Activated naive CD4-positive, alpha-beta T cell treated with anti-CD3 and anti-CD28 coated beads, Interleukin-2, amount 10 ng/mL, durations not matched to agents 7 days and 5 days (primary cell): ENCODE measurements at regions not wholly inside any gene's neighbourhood (a gene's known extent, or its start where the extent isn't known, plus 50 kb on each side); places are given as distances from the start of the nearest gene placed in this dataset.
"Not testable (repeated sequence)": the region's sequence is repeated elsewhere in the genome, so short reads cannot be mapped to it uniquely, and the experiment has no call there.

Experiments used
- CTCF ChIA-PET: fragments of 350-600 bp; sonication (Branson Sonifier 250); formaldehyde crosslinking; loops from one replicate; lab custom pipeline; 2021; ENCODE audit warnings: antibody characterized with exemption; lab: Charles Lee
- DNase-seq: peaks from one replicate; pipeline ENCODE4 v3.0.0-alpha.2; 2020
- H3K27ac Mint-ChIP-seq: one replicate; pipeline ENCODE4 v1.8.0; 2021; ENCODE audit warnings: mild to moderate bottlenecking, moderate library complexity, mixed read lengths
- H3K27me3 Mint-ChIP-seq: one replicate; pipeline ENCODE4 v1.8.0; 2021; ENCODE audit warnings: mild to moderate bottlenecking, mixed read lengths
- H3K36me3 Mint-ChIP-seq: one replicate; pipeline ENCODE4 v1.8.0; 2021; ENCODE audit warnings: mixed read lengths
- H3K4me1 Mint-ChIP-seq: one replicate; pipeline ENCODE4 v1.8.0; 2021; ENCODE audit warnings: mixed read lengths
- H3K4me3 Mint-ChIP-seq: one replicate; pipeline ENCODE4 v1.8.0; 2021; ENCODE audit warnings: mild to moderate bottlenecking, moderate library complexity, mixed read lengths
- H3K9me3 Mint-ChIP-seq: one replicate; pipeline ENCODE4 v1.8.0; 2021; ENCODE audit warnings: mixed read lengths

- H3K4me3 Mint-ChIP-seq, result no peak overlapping the region
- H3K36me3 Mint-ChIP-seq, result no peaks in the 10 kb centered on the region
- H3K27me3 Mint-ChIP-seq, result peaks cover 3% of the 10 kb centered on the region
- DNase-seq, result no peak
- H3K4me1 Mint-ChIP-seq, result no peaks in the 10 kb centered on the region
- H3K27ac Mint-ChIP-seq, result no peak overlapping the region
- no peaks in the 10 kb centered on the region for H3K9me3 Mint-ChIP-seq
- CTCF ChIA-PET, result no interaction called here
Measured at GRCh38 chr13:19362946-19363510, 181.4 kb upstream of the TUBA3C start.

GRCh38 chr13:19359697-19360096 is 178.1 kb upstream of the TUBA3C start:
- H3K4me3 Mint-ChIP-seq, CTCF ChIA-PET: not testable (repeated sequence)

GRCh38 chr13:19345916-19346422 is 164.3 kb upstream of the TUBA3C start:
- Mint-ChIP-seq H3K36me3 (no peaks in the 10 kb centered on the region), H3K4me1 (peaks cover 4% of the 10 kb centered on the region), H3K9me3 (no peaks in the 10 kb centered on the region), H3K27me3 (peaks cover 23% of the 10 kb centered on the region), H3K4me3 (no peak overlapping the region), H3K27ac (no peak overlapping the region)
- DNase-seq, result no peak
- CTCF ChIA-PET, result no interaction called here

More at GRCh38 chr13:19359697-19360096, 178.1 kb upstream of the TUBA3C start:
- DNase-seq, H3K36me3 Mint-ChIP-seq, H3K27me3 Mint-ChIP-seq, H3K27ac Mint-ChIP-seq, H3K4me1 Mint-ChIP-seq, H3K9me3 Mint-ChIP-seq: not testable (repeated sequence)

GRCh38 chr13:19345158-19345557 is 163.5 kb upstream of the TUBA3C start:
- no peak for DNase-seq
- peaks cover 23% of the 10 kb centered on the region for H3K27me3 Mint-ChIP-seq
- CTCF ChIA-PET, result no interaction called here
- H3K36me3 Mint-ChIP-seq, result no peaks in the 10 kb centered on the region
- H3K9me3 Mint-ChIP-seq, result no peaks in the 10 kb centered on the region
- H3K4me3 Mint-ChIP-seq, result peak overlapping the region; percentile 62
- peaks cover 4% of the 10 kb centered on the region for H3K4me1 Mint-ChIP-seq
- H3K27ac Mint-ChIP-seq, result no peak overlapping the region

- peak; percentile 31 for DNase-seq
- H3K4me3 Mint-ChIP-seq, result peak overlapping the region; percentile 62
- H3K9me3 Mint-ChIP-seq, H3K36me3 Mint-ChIP-seq, CTCF ChIA-PET, H3K4me1 Mint-ChIP-seq, H3K27ac Mint-ChIP-seq: not testable (repeated sequence)
- H3K27me3 Mint-ChIP-seq, result peaks cover 23% of the 10 kb centered on the region
Measured at GRCh38 chr13:19344585-19345120, 163.0 kb upstream of the TUBA3C start.

- H3K4me1 Mint-ChIP-seq, result no peaks in the 10 kb centered on the region
- no peak overlapping the region for H3K4me3 Mint-ChIP-seq
- H3K9me3 Mint-ChIP-seq, result no peaks in the 10 kb centered on the region
- no peaks in the 10 kb centered on the region for H3K27me3 Mint-ChIP-seq
- CTCF ChIA-PET, result no interaction called here
- no peaks in the 10 kb centered on the region for H3K36me3 Mint-ChIP-seq
- no peak for DNase-seq
- H3K27ac Mint-ChIP-seq, result no peak overlapping the region
Measured at GRCh38 chr13:19332378-19332777, 150.8 kb upstream of the TUBA3C start.

GRCh38 chr13:19329365-19329764 is 147.7 kb upstream of the TUBA3C start:
- H3K36me3 Mint-ChIP-seq, result no peaks in the 10 kb centered on the region
- no peaks in the 10 kb centered on the region for H3K27me3 Mint-ChIP-seq
- no peaks in the 10 kb centered on the region for H3K4me1 Mint-ChIP-seq
- H3K27ac Mint-ChIP-seq, result no peak overlapping the region
- peaks cover 3% of the 10 kb centered on the region for H3K9me3 Mint-ChIP-seq
- CTCF ChIA-PET, result no interaction called here
- no peak for DNase-seq
- no peak overlapping the region for H3K4me3 Mint-ChIP-seq

- H3K4me1 Mint-ChIP-seq, result no peaks in the 10 kb centered on the region
- CTCF ChIA-PET, result no interaction called here
- no peaks in the 10 kb centered on the region for H3K36me3 Mint-ChIP-seq
- H3K27me3 Mint-ChIP-seq, result no peaks in the 10 kb centered on the region
- no peak overlapping the region for H3K27ac Mint-ChIP-seq
- no peak for DNase-seq
- H3K9me3 Mint-ChIP-seq, result peaks cover 7% of the 10 kb centered on the region
- no peak overlapping the region for H3K4me3 Mint-ChIP-seq
Measured at GRCh38 chr13:19324325-19324724, 142.7 kb upstream of the TUBA3C start.

GRCh38 chr13:19321222-19321621 is 139.6 kb upstream of the TUBA3C start:
- CTCF ChIA-PET, result no interaction called here

GRCh38 chr13:19305434-19305833 is 123.8 kb upstream of the TUBA3C start:
- H3K4me3 Mint-ChIP-seq, result no peak overlapping the region
- CTCF ChIA-PET, result no interaction called here
- no peak overlapping the region for H3K27ac Mint-ChIP-seq
- H3K27me3 Mint-ChIP-seq, result no peaks in the 10 kb centered on the region
- H3K36me3 Mint-ChIP-seq, result no peaks in the 10 kb centered on the region
- H3K4me1 Mint-ChIP-seq, result no peaks in the 10 kb centered on the region
- peaks cover 9% of the 10 kb centered on the region for H3K9me3 Mint-ChIP-seq
- no peak for DNase-seq

More at GRCh38 chr13:19321222-19321621, 139.6 kb upstream of the TUBA3C start:
- H3K27ac Mint-ChIP-seq, result no peak overlapping the region
- H3K4me3 Mint-ChIP-seq, result no peak overlapping the region
- H3K4me1 Mint-ChIP-seq, result no peaks in the 10 kb centered on the region
- no peak for DNase-seq
- no peaks in the 10 kb centered on the region for H3K36me3 Mint-ChIP-seq
- peaks cover 7% of the 10 kb centered on the region for H3K9me3 Mint-ChIP-seq
- H3K27me3 Mint-ChIP-seq, result no peaks in the 10 kb centered on the region

GRCh38 chr13:19289180-19289579 is 107.6 kb upstream of the TUBA3C start:
- CTCF ChIA-PET, result interaction anchor here (0.7 kb wide), 1 partner anchor 138 kb away, joined by 3 read pairs; no protein-coding TSS in a partner anchor
- no peaks in the 10 kb centered on the region for H3K36me3 Mint-ChIP-seq
- DNase-seq, result no peak
- H3K4me1 Mint-ChIP-seq, result no peaks in the 10 kb centered on the region
- H3K9me3 Mint-ChIP-seq, result no peaks in the 10 kb centered on the region
- no peak overlapping the region for H3K27ac Mint-ChIP-seq
- H3K4me3 Mint-ChIP-seq, result no peak overlapping the region
- H3K27me3 Mint-ChIP-seq, result no peaks in the 10 kb centered on the region

- H3K4me3 Mint-ChIP-seq, result no peak overlapping the region
- H3K4me1 Mint-ChIP-seq, result no peaks in the 10 kb centered on the region
- H3K9me3 Mint-ChIP-seq, result no peaks in the 10 kb centered on the region
- no peaks in the 10 kb centered on the region for H3K36me3 Mint-ChIP-seq
- H3K27me3 Mint-ChIP-seq, result no peaks in the 10 kb centered on the region
- DNase-seq, result no peak
- CTCF ChIA-PET, result no interaction called here
- H3K27ac Mint-ChIP-seq, result no peak overlapping the region
Measured at GRCh38 chr13:19283836-19284235, 102.2 kb upstream of the TUBA3C start.

- CTCF ChIA-PET, result no interaction called here
- H3K27me3 Mint-ChIP-seq, result no peaks in the 10 kb centered on the region
- H3K9me3 Mint-ChIP-seq, result no peaks in the 10 kb centered on the region
- no peak overlapping the region for H3K4me3 Mint-ChIP-seq
- H3K36me3 Mint-ChIP-seq, result no peaks in the 10 kb centered on the region
- no peak overlapping the region for H3K27ac Mint-ChIP-seq
- H3K4me1 Mint-ChIP-seq, result no peaks in the 10 kb centered on the region
- no peak for DNase-seq
Measured at GRCh38 chr13:19268331-19268730, 86.7 kb upstream of the TUBA3C start.

- no peak for DNase-seq
- Mint-ChIP-seq H3K9me3 (no peaks in the 10 kb centered on the region), H3K27ac (no peak overlapping the region), H3K4me1 (no peaks in the 10 kb centered on the region), H3K27me3 (no peaks in the 10 kb centered on the region), H3K36me3 (no peaks in the 10 kb centered on the region), H3K4me3 (no peak overlapping the region)
- CTCF ChIA-PET, result no interaction called here
Measured at GRCh38 chr13:19267746-19268145, 86.1 kb upstream of the TUBA3C start.

GRCh38 chr13:19266979-19267378 is 85.4 kb upstream of the TUBA3C start:
- no peaks in the 10 kb centered on the region for H3K36me3 Mint-ChIP-seq
- no peak overlapping the region for H3K4me3 Mint-ChIP-seq
- no peak overlapping the region for H3K27ac Mint-ChIP-seq
- CTCF ChIA-PET, result no interaction called here
- DNase-seq, result no peak
- no peaks in the 10 kb centered on the region for H3K9me3 Mint-ChIP-seq
- H3K4me1 Mint-ChIP-seq, result no peaks in the 10 kb centered on the region
- no peaks in the 10 kb centered on the region for H3K27me3 Mint-ChIP-seq
